CD14-positive monocyte (primary cell): ENCODE measurements at regions not wholly inside any gene's neighbourhood (a gene's known extent, or its start where the extent isn't known, plus 50 kb on each side); places are given as distances from the start of the nearest gene placed in this dataset.

ENCODE experiments used
- DNase-seq, 3 donors: peaks; one replicate each; pipeline ENCODE4 v3.0.0-alpha.2; 2011 to 2022
- H2AFZ ChIP-seq: 2 replicates; pipeline ENCODE4 v1.6.0; 2012; ENCODE audit warnings: mild to moderate bottlenecking, low read depth, low read length, inconsistent platforms; ENCODE audit not compliant: insufficient read depth, poor library complexity, severe bottlenecking
- H3K27ac ChIP-seq, 2 donors: 1 replicate in 1 of 2; 2 replicates in 1 of 2; pipeline ENCODE4 v1.5.1; 2012 to 2013; ENCODE audit warnings: low read length in 2 of 2, control low read depth in 1 of 2, inconsistent platforms in 1 of 2, low read depth in 1 of 2, mild to moderate bottlenecking in 1 of 2
- H3K27me3 ChIP-seq, 2 donors: one replicate each; pipeline versions ENCODE4 v1.6.0 to v1.6.1; 2011 to 2013; ENCODE audit warnings: low read length in 2 of 2; ENCODE audit not compliant: control insufficient read depth in 2 of 2, insufficient read depth in 2 of 2
- H3K36me3 ChIP-seq, 2 donors: replicated peaks in 1 of 2; 1 replicate in 1 of 2; 2 replicates in 1 of 2; pipeline versions ENCODE4 v1.5.1 to v1.6.1; 2012 to 2013; ENCODE audit warnings: low read length in 2 of 2, control low read depth in 1 of 2, inconsistent platforms in 1 of 2, mild to moderate bottlenecking in 1 of 2; ENCODE audit not compliant: insufficient read depth in 2 of 2, control insufficient read depth in 1 of 2
- H3K4me1 ChIP-seq, 2 donors: 1 replicate in 1 of 2; 2 replicates in 1 of 2; pipeline versions ENCODE4 v1.5.1 to v1.6.1; 2012 to 2013; ENCODE audit warnings: low read length in 2 of 2, control low read depth in 1 of 2, inconsistent platforms in 1 of 2, mild to moderate bottlenecking in 1 of 2, moderate library complexity in 1 of 2; ENCODE audit not compliant: insufficient read depth in 2 of 2, control insufficient read depth in 1 of 2
- H3K4me2 ChIP-seq: replicated peaks from 2 replicates; pipeline ENCODE3; 2012; ENCODE audit warnings: low read length, moderate library complexity, mild to moderate bottlenecking; ENCODE audit not compliant: poor library complexity, severe bottlenecking; ENCODE audit errors: extremely low read depth
- H3K4me3 ChIP-seq, 3 experiments: fragments of 200-600 bp in 1 of 3; sonication (generic) in 1 of 3; replicated peaks in 1 of 3; 1 replicate in 2 of 3; 2 replicates in 1 of 3; pipeline ENCODE4 v1.5.1; 2011 to 2013; ENCODE audit warnings: low read length in 3 of 3, mild to moderate bottlenecking in 3 of 3, control low read depth in 2 of 3, low read depth in 2 of 3, inconsistent platforms in 1 of 3, moderate library complexity in 1 of 3
- H3K79me2 ChIP-seq: 2 replicates; pipeline ENCODE4 v1.6.0; 2012; ENCODE audit warnings: mild to moderate bottlenecking, control low read depth, inconsistent platforms, low read length, moderate library complexity; ENCODE audit not compliant: insufficient read depth
- H3K9ac ChIP-seq: 2 replicates; pipeline ENCODE4 v1.6.0; 2017; ENCODE audit warnings: low read length, mild to moderate bottlenecking; ENCODE audit not compliant: insufficient read depth, poor library complexity, severe bottlenecking
- H3K9me3 ChIP-seq, 2 donors: replicated peaks in 1 of 2; 1 replicate in 1 of 2; 2 replicates in 1 of 2; pipeline versions ENCODE4 v1.5.1 to v1.6.1; 2012 to 2013; ENCODE audit warnings: low read length in 2 of 2, control low read depth in 1 of 2; ENCODE audit not compliant: control insufficient read depth in 1 of 2, insufficient read depth in 1 of 2
- H4K20me1 ChIP-seq: 2 replicates; pipeline ENCODE4 v1.6.0; 2012; ENCODE audit warnings: mild to moderate bottlenecking, low read length, control low read depth, moderate library complexity; ENCODE audit not compliant: insufficient read depth
- H3K27ac Mint-ChIP-seq, 7 donors: one replicate each; pipeline ENCODE4 v1.8.0; 2020; ENCODE audit warnings: mild to moderate bottlenecking in 7 of 7, mixed read lengths in 7 of 7, moderate library complexity in 6 of 7, inconsistent platforms in 2 of 7
- H3K27me3 Mint-ChIP-seq, 3 donors: one replicate each; pipeline ENCODE4 v1.8.0; 2021 to 2022; ENCODE audit warnings: low read depth in 3 of 3, mild to moderate bottlenecking in 3 of 3, mixed read lengths in 3 of 3, moderate library complexity in 3 of 3, inconsistent platforms in 1 of 3
- H3K36me3 Mint-ChIP-seq, 2 donors: one replicate each; pipeline ENCODE4 v1.8.0; 2020; ENCODE audit warnings: mixed read lengths in 2 of 2, inconsistent platforms in 1 of 2, mild to moderate bottlenecking in 1 of 2
- H3K4me1 Mint-ChIP-seq: one replicate; pipeline ENCODE4 v1.8.0; 2020; ENCODE audit warnings: mild to moderate bottlenecking, mixed read lengths
- H3K4me3 Mint-ChIP-seq, 2 donors: one replicate each; pipeline ENCODE4 v1.8.0; 2020; ENCODE audit warnings: mild to moderate bottlenecking in 2 of 2, mixed read lengths in 2 of 2, moderate library complexity in 1 of 2
- H3K9me3 Mint-ChIP-seq, 7 donors: one replicate each; pipeline ENCODE4 v1.8.0; 2020 to 2022; ENCODE audit warnings: mixed read lengths in 7 of 7, mild to moderate bottlenecking in 6 of 7, moderate library complexity in 6 of 7, inconsistent platforms in 2 of 7
- WGBS: methylation state at CpG from one replicate; pipeline ENCODE4 v1.1.5; 2013; ENCODE audit warnings: missing lambda C conversion rate; ENCODE audit not compliant: insufficient coverage; 5-methylcytosine and 5-hydroxymethylcytosine counted together
- intact Hi-C, 2 donors: fragments of 100-400 bp; cut with micrococcal nuclease; formaldehyde crosslinking; loops; one replicate each; pipeline versions ENCODE4 v1.15.0 to v1.15.1; 2023
- TF ChIP-seq, protein P1 (sequence below): fragments of 200-600 bp; IDR thresholded peaks from one replicate; pipeline ENCODE4 v1.8.0; 2022; ENCODE audit warnings: antibody characterized with exemption, mild to moderate bottlenecking

DNA sequence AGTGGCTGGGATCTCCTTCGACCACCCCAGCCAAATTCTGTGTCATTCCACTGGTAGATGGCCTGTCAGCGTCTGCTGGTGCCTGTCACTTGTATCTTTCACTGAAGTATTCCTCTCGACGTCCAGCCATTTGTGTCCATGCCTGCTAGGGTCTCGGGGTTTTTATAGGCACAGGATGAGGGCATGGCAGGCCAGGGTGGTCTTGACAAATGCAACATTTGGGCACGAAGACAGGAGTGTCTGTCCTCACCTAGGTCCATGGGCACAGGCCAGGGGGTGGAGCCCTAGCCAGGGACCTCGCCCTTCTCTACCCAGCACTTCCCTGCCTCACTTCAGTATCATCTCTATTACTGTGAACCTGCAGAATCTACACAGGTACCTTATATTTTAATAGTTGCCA is 2223.9 kb upstream of the ACO1 start:
- Mint-ChIP-seq H3K27ac (peak overlapping the region in 1 of 7 donors; percentile 23), H3K4me3 (no peak overlapping the region), H3K36me3 (no peaks in the 10 kb centered on the region), H3K9me3 (peaks cover 0 to 3% (median 0%) of the 10 kb centered on the region in 7 donors), H3K27me3 (no peaks in the 10 kb centered on the region), H3K4me1 (no peaks in the 10 kb centered on the region)
- no peaks in the 10 kb centered on the region for H3K27me3 ChIP-seq
- H3K9ac ChIP-seq: no peak overlapping the region
- intact Hi-C loops: no loop called here
- no peak overlapping the region for H2AFZ ChIP-seq
- H3K9me3 ChIP-seq: no peaks in the 10 kb centered on the region
- 87% methylated on average over 7 of the region's 7 CpGs for WGBS
- no peak overlapping the region for H3K4me2 ChIP-seq
- DNase-seq: no peak
- H3K4me1 ChIP-seq: no peaks in the 10 kb centered on the region
- H3K27ac ChIP-seq: no peak overlapping the region
- no peaks in the 10 kb centered on the region for H3K36me3 ChIP-seq
- H3K79me2 ChIP-seq: no peaks in the 10 kb centered on the region
- no peak overlapping the region for H3K4me3 ChIP-seq
- H4K20me1 ChIP-seq: no peaks in the 10 kb centered on the region
- TF ChIP-seq, protein P1, sequence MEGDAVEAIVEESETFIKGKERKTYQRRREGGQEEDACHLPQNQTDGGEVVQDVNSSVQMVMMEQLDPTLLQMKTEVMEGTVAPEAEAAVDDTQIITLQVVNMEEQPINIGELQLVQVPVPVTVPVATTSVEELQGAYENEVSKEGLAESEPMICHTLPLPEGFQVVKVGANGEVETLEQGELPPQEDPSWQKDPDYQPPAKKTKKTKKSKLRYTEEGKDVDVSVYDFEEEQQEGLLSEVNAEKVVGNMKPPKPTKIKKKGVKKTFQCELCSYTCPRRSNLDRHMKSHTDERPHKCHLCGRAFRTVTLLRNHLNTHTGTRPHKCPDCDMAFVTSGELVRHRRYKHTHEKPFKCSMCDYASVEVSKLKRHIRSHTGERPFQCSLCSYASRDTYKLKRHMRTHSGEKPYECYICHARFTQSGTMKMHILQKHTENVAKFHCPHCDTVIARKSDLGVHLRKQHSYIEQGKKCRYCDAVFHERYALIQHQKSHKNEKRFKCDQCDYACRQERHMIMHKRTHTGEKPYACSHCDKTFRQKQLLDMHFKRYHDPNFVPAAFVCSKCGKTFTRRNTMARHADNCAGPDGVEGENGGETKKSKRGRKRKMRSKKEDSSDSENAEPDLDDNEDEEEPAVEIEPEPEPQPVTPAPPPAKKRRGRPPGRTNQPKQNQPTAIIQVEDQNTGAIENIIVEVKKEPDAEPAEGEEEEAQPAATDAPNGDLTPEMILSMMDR: no peak

DNA sequence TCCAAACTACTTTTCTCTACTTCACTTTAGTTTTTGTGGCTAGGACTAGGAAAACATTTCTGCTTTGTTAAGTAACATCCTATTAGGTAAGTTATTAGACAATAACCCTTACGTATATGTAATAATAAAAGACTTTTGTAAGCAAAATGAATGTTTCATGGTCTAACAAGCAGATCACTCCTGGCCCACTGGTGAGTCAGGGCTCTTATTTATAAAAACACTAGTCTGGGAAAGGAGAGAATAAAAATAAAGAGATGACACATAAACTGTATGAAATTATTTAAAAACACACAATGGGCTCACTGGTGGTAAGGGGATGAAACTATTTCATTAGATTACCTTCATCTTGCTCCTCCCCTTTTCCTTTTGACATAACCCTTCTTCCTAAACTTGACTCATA is 2212.2 kb upstream of the ACO1 start:
- Histone ChIP-seq H3K4me1 (no peaks in the 10 kb centered on the region), H3K4me3 (no peak overlapping the region), H2AFZ (no peak overlapping the region), H3K27me3 (no peaks in the 10 kb centered on the region), H3K4me2 (no peak overlapping the region), H3K27ac (no peak overlapping the region), H4K20me1 (no peaks in the 10 kb centered on the region), H3K79me2 (no peaks in the 10 kb centered on the region), H3K36me3 (no peaks in the 10 kb centered on the region), H3K9ac (no peak overlapping the region), H3K9me3 (no peaks in the 10 kb centered on the region)
- intact Hi-C loops: no loop called here
- Mint-ChIP-seq H3K27me3 (no peaks in the 10 kb centered on the region), H3K4me1 (no peaks in the 10 kb centered on the region), H3K9me3 (peaks cover 0 to 8% (median 2%) of the 10 kb centered on the region in 7 donors), H3K27ac (no peak overlapping the region), H3K4me3 (no peak overlapping the region), H3K36me3 (no peaks in the 10 kb centered on the region)
- WGBS: no CpG with 5 or more reads among the region's 1 CpG
- TF ChIP-seq, protein P1: no peak
- DNase-seq: no peak
